Daoy (cell line): ENCODE measurements at regions not wholly inside any gene's neighbourhood (a gene's known extent, or its start where the extent isn't known, plus 50 kb on each side); places are given as distances from the start of the nearest gene placed in this dataset.
A peak's percentile ranks its signal among the peaks of the same experiment; 100 is the strongest.
"Not testable (repeated sequence)": the region's sequence is repeated elsewhere in the genome, so short reads cannot be mapped to it uniquely, and the experiment has no call there.

Experiments used
- DNase-seq: peaks from one replicate; pipeline ENCODE4 v3.0.0-alpha.2; 2015; ENCODE audit warnings: low read depth

- no peak for DNase-seq
Observed at GRCh38 chr20:40856653-40857052, 167.6 kb upstream of the MAFB start.

- peak; percentile 5 for DNase-seq
Observed at GRCh38 chr20:40860487-40860902, 168.1 kb upstream of the TOP1 start.

GRCh38 chr20:40861427-40862008 lies 167.1 kb upstream of the TOP1 start:
- no peak for DNase-seq

GRCh38 chr20:40863355-40863919 lies 165.2 kb upstream of the TOP1 start:
- no peak for DNase-seq

- no peak for DNase-seq
Observed at GRCh38 chr20:40864470-40864869, 164.2 kb upstream of the TOP1 start.

- no peak for DNase-seq
Observed at GRCh38 chr20:40865095-40865494, 163.5 kb upstream of the TOP1 start.

- DNase-seq: no peak
Observed at GRCh38 chr20:40866056-40866455, 162.6 kb upstream of the TOP1 start.

GRCh38 chr20:40868551-40869217 lies 159.9 kb upstream of the TOP1 start:
- peak; percentile 2 for DNase-seq

GRCh38 chr20:40869218-40870147 lies 159.1 kb upstream of the TOP1 start:
- DNase-seq: no peak

GRCh38 chr20:40875116-40876085 lies 153.2 kb upstream of the TOP1 start:
- DNase-seq: no peak

- DNase-seq: not testable (repeated sequence)
Observed at GRCh38 chr20:40878099-40878498, 150.5 kb upstream of the TOP1 start.

- DNase-seq: no peak
Observed at GRCh38 chr20:40880063-40880728, 148.4 kb upstream of the TOP1 start.

- DNase-seq: no peak
Observed at GRCh38 chr20:40880729-40881109, 147.9 kb upstream of the TOP1 start.

- no peak for DNase-seq
Observed at GRCh38 chr20:40882152-40882551, 146.5 kb upstream of the TOP1 start.

GRCh38 chr20:40883097-40883496 lies 145.5 kb upstream of the TOP1 start:
- no peak for DNase-seq

GRCh38 chr20:40887105-40887504 lies 141.5 kb upstream of the TOP1 start:
- no peak for DNase-seq

- not testable (repeated sequence) for DNase-seq
Observed at GRCh38 chr20:40889266-40889665, 139.4 kb upstream of the TOP1 start.

- no peak for DNase-seq
Observed at GRCh38 chr20:40890181-40890580, 138.4 kb upstream of the TOP1 start.

- no peak for DNase-seq
Observed at GRCh38 chr20:40890635-40891034, 138.0 kb upstream of the TOP1 start.

- no peak for DNase-seq
Observed at GRCh38 chr20:40891351-40891750, 137.3 kb upstream of the TOP1 start.

GRCh38 chr20:40892642-40893041 lies 136.0 kb upstream of the TOP1 start:
- no peak for DNase-seq
